GM13976 (cell line): ENCODE measurements at regions not wholly inside any gene's neighbourhood (a gene's known extent, or its start where the extent isn't known, plus 50 kb on each side); places are given as distances from the start of the nearest gene placed in this dataset.
A peak's percentile ranks its signal among the peaks of the same experiment; 100 is the strongest.

Experiments
- DNase-seq: peaks from one replicate; pipeline ENCODE4 v3.0.0; 2012; ENCODE audit warnings: low spot score
- CTCF ChIP-seq: IDR thresholded peaks from 2 replicates; pipeline ENCODE4 v1.5.1; 2012; ENCODE audit warnings: borderline replicate concordance, mild to moderate bottlenecking; ENCODE audit not compliant: insufficient read depth; ENCODE audit errors: extremely low read depth, missing control alignments, control extremely low read depth
- in situ Hi-C: fragments of 300-500 bp; cut with MboI; formaldehyde crosslinking; loops from one replicate; pipeline ENCODE4 v1.12.0; 2022; ENCODE audit warnings: low sequenced_read_pairs, mixed read lengths, inconsistent platforms; ENCODE audit not compliant: unreplicated experiment

DNA sequence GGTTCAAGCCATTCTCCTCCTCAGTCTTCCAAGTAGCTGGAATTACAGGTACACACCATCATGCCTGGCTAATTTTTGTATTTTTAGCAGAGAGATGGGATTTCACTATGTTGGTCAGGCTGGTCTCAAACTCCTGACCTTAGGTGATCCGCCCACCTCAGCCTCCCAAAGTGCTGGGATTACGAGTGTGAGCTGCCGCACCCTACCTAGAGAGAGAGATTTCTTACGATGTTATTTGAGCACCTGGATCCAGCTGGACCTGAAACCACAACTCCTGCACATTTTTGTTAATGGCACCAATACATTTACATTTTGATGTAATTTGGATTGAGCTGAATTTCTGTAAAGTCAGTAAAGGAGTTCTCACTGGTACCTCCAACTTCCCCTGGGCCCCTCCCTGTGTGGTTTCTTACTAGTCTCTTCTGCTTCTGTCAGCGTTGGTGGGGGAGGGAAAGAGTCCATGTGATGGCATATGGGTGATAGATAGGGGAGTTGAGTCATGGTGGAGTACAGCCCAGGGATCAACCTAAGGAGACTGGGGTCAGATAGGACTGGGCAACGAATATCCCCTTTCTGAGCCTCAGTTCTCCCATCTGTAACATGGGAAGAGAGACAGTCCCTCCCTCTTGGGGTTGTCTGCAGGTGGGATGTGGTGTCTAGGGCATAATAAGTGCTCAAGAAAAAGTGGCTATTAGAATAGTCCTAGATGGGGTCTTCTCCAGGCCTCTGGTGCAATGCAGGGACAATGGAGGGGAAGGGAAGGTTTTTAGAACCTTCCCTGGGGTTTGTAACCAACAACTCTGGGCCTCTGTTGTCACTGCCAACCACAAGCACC lies 83.3 kb upstream of the MED13L start:
- no peak for DNase-seq
- in situ Hi-C loops, result no loop called here

GRCh38 chr12:116361414-116362223 lies 84.1 kb upstream of the MED13L start:
- in situ Hi-C loops, result no loop called here
- no peak for TF ChIP-seq CTCF
- DNase-seq, result peak; percentile 63

More for the DNA sequence above, 83.3 kb upstream of the MED13L start:
- no peak for TF ChIP-seq CTCF

GRCh38 chr12:116365114-116365513 lies 87.6 kb upstream of the MED13L start:
- in situ Hi-C loops, result no loop called here
- no peak for TF ChIP-seq CTCF
- DNase-seq, result no peak

GRCh38 chr12:116365606-116366455 lies 88.3 kb upstream of the MED13L start:
- in situ Hi-C loops, result no loop called here
- TF ChIP-seq CTCF, result no peak
- no peak for DNase-seq

DNA sequence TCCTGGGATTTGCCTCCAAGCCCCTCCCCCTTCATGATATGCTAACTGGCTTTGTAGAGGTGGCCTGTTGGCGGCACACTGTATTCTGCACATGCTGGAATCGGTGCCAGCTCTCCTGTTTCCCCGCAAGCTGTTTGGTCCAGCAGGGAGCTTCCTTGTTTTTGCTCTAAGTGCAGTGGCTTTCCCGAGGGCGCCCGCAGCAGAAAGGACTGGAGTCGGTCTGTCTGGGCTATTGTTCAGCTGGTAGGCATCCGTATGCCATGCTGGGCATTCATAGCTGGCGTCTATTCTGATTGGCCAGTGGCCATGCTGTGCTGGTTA lies 88.9 kb upstream of the MED13L start:
- in situ Hi-C loops, result no loop called here
- DNase-seq, result no peak
- TF ChIP-seq CTCF, result no peak

DNA sequence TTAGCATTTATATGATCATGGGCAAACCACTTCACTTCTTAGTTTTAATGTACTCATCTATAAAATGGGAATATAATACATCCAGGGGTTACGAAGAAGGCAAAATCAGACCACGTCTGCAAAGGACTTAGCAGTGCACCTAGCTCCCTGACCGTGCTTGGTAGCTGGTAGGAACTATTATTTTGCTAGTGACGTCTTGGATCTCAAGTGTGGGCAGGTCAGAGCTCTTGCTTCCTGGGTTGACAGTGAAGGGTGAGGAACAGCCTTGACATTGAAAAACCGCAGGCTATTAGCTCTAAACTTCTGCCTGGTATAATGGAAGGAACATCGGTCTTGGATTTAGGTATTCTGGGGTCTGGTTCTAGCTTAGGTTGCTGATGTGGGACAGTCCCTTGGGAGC lies 89.3 kb upstream of the MED13L start:
- no peak for TF ChIP-seq CTCF
- DNase-seq, result no peak
- in situ Hi-C loops, result no loop called here
